Adrenal gland (tissue), 9 donors: ENCODE measurements at regions not wholly inside any gene's neighbourhood (a gene's known extent, or its start where the extent isn't known, plus 50 kb on each side); places are given as distances from the start of the nearest gene placed in this dataset.

ENCODE experiments used
- DNase-seq, 7 donors: peaks; one replicate each; pipeline ENCODE4 v3.0.0-alpha.2; 2019 to 2020
- H3K27ac ChIP-seq, 5 donors: fragments of 200-600 bp; sonication (generic) in 4 of 5; 1 replicate in 3 of 5; 2 replicates in 2 of 5; pipeline versions ENCODE4 v1.5.1 to v1.8.0; 2016 to 2020; ENCODE audit warnings: mild to moderate bottlenecking in 1 of 5
- H3K27me3 ChIP-seq: fragments of 200-600 bp; 2 replicates; pipeline ENCODE4 v1.8.0; 2021
- H3K36me3 ChIP-seq, 2 donors: fragments of 200-600 bp; replicated peaks in 1 of 2; 1 replicate in 1 of 2; 2 replicates in 1 of 2; pipeline versions ENCODE4 v1.5.1 to v1.8.0; 2018 to 2022
- H3K4me1 ChIP-seq, 2 donors: fragments of 200-600 bp; replicated peaks in 1 of 2; 1 replicate in 1 of 2; 2 replicates in 1 of 2; pipeline versions ENCODE4 v1.5.1 to v1.8.0; 2018 to 2021
- H3K4me3 ChIP-seq, 4 donors: fragments of 200-600 bp; sonication (generic) in 3 of 4; one replicate each; pipeline ENCODE4 v1.5.1; 2016 to 2018
- H3K9me3 ChIP-seq, 3 donors: fragments of 200-600 bp; sonication (generic) in 1 of 3; replicated peaks in 1 of 3; 1 replicate in 2 of 3; 2 replicates in 1 of 3; pipeline versions ENCODE4 v1.5.1 to v1.8.0; 2016 to 2021
- POLR2A ChIP-seq, 2 donors: fragments of 450-650 bp; IDR thresholded peaks; one replicate each; pipeline ENCODE4 v1.6.1; 2017; ENCODE audit warnings: antibody characterized with exemption in 2 of 2, mild to moderate bottlenecking in 2 of 2, moderate library complexity in 1 of 2
- WGBS, 4 donors: extraction: QIAGEN DNeasy Blood & Tissue Kit in 2 of 4; methylation state at CpG; one replicate each; pipeline versions ENCODE4 v1.1.5 to v1.1.7; 2013 to 2017; 5-methylcytosine and 5-hydroxymethylcytosine counted together
- intact Hi-C, 2 donors: fragments of 100-400 bp; cut with DNase I; formaldehyde crosslinking; loops; one replicate each; pipeline versions ENCODE4 v1.14.1 to v1.15.0; 2022 to 2023
- TF ChIP-seq, protein P1 (sequence below), 6 experiments: fragments of 450-650 bp in 4 of 6; fragments of 200-600 bp in 2 of 6; sonication (generic) in 1 of 6; IDR thresholded peaks; 1 replicate in 5 of 6; 2 replicates in 1 of 6; pipeline versions ENCODE4 v1.5.1 to v1.8.0; 2016 to 2021; ENCODE audit warnings: antibody characterized with exemption in 6 of 6, mild to moderate bottlenecking in 2 of 6, moderate library complexity in 1 of 6
- donor health status: healthy with polysubstance abuse.
- donor health status: Bipolar disorder and iron deficiency.
- donor health status: DM: yes; HTN: yes; CAD: no.
- donor health status: DM: no; HTN: no; CAD: no.
- donor health status: DM: no; HTN: no; CAD: no.

DNA sequence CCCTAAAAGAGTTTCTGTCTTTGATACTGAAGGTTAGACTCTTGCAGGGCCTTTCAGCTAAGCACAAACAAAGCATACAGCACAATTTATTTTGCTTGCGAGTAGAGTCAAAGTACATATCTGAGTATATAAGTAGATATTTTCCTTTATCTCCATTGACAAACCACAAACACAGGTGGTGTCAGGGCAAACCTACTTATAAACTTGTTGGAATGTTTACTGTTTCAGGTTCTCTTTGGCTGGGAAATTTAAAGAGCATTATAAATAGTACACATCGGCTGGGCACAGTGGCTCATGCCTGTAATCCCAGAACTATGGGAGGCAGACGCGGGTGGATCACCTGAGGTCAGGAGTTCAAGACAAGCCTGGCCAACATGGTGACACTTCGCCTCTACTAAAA is 442.6 kb upstream of the PSMD7 start:
- WGBS, 4 donors, result 91 to 96% (median 92%) methylated on average over 5 of the region's 5 CpGs
- Histone ChIP-seq H3K27me3 (no peaks in the 10 kb centered on the region), H3K4me1 (no peaks in the 10 kb centered on the region), H3K4me3 (no peak overlapping the region), H3K36me3 (no peaks in the 10 kb centered on the region), H3K9me3 (no peaks in the 10 kb centered on the region), H3K27ac (no peak overlapping the region)
- no peak for DNase-seq
- TF ChIP-seq, protein P1, sequence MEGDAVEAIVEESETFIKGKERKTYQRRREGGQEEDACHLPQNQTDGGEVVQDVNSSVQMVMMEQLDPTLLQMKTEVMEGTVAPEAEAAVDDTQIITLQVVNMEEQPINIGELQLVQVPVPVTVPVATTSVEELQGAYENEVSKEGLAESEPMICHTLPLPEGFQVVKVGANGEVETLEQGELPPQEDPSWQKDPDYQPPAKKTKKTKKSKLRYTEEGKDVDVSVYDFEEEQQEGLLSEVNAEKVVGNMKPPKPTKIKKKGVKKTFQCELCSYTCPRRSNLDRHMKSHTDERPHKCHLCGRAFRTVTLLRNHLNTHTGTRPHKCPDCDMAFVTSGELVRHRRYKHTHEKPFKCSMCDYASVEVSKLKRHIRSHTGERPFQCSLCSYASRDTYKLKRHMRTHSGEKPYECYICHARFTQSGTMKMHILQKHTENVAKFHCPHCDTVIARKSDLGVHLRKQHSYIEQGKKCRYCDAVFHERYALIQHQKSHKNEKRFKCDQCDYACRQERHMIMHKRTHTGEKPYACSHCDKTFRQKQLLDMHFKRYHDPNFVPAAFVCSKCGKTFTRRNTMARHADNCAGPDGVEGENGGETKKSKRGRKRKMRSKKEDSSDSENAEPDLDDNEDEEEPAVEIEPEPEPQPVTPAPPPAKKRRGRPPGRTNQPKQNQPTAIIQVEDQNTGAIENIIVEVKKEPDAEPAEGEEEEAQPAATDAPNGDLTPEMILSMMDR (IDR thresholded peaks at IDR 0.05), result no peak
- TF ChIP-seq POLR2A (IDR thresholded peaks at IDR 0.05), result no peak
- intact Hi-C loops, result no loop called here

DNA sequence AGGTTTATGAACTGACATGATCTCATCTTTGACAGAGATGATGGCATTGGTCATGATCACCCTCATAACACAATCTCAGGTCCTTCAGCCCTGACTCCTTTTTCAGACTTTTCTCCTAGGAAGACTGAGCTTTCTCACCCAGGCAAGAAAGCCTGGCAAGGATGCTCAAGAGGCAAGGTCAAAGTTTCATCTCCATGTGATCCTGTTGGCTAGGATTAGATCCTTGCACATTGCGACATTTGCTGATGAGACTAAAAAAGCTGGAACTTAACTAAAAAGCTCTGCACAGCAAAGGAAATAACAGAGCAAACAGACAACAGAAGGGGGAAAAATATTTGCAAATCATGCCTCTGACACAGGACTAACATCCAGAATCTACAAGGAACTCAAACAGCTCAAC is 444.1 kb upstream of the PSMD7 start:
- no peaks in the 10 kb centered on the region for H3K4me1 ChIP-seq
- H3K27ac ChIP-seq, result no peak overlapping the region
- DNase-seq, result peak in 1 of 7 donors; percentile 2
- 51 to 78% (median 69%) methylated on average over 1 of the region's 1 CpG for WGBS, 4 donors
- H3K4me3 ChIP-seq, result no peak overlapping the region
- TF ChIP-seq, protein P1 (IDR thresholded peaks at IDR 0.05), result no peak
- no peak for TF ChIP-seq POLR2A (IDR thresholded peaks at IDR 0.05)
- intact Hi-C loops, result no loop called here
- no peaks in the 10 kb centered on the region for H3K9me3 ChIP-seq
- no peaks in the 10 kb centered on the region for H3K27me3 ChIP-seq
- no peaks in the 10 kb centered on the region for H3K36me3 ChIP-seq

DNA sequence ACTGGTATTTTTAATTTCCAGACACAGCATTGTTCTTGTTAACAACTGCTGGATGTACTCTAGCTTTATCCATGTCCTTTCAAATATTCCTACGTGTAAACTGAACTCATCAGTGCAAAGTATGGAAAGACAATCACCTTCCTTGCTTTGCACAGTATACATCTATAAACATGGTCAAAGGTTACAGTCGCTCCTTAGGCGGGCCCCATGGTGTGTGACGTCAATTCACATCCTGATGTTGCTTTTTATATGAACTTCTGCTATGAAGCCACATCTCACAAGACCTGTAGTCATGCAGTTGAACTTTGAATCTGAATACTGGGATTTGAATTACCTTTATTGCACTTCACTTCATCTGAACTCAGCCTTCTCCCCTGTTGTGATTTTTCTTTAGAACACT is 447.6 kb upstream of the PSMD7 start:
- H3K9me3 ChIP-seq, result no peaks in the 10 kb centered on the region
- H3K27me3 ChIP-seq, result no peaks in the 10 kb centered on the region
- no peaks in the 10 kb centered on the region for H3K4me1 ChIP-seq
- H3K36me3 ChIP-seq, result no peaks in the 10 kb centered on the region
- H3K27ac ChIP-seq, result no peak overlapping the region
- no peak for DNase-seq
- H3K4me3 ChIP-seq, result no peak overlapping the region
- intact Hi-C loops, result no loop called here
- 78 to 89% (median 82%) methylated on average over 4 of the region's 4 CpGs for WGBS, 4 donors
- TF ChIP-seq POLR2A (IDR thresholded peaks at IDR 0.05), result no peak
- TF ChIP-seq, protein P1 (IDR thresholded peaks at IDR 0.05), result no peak

DNA sequence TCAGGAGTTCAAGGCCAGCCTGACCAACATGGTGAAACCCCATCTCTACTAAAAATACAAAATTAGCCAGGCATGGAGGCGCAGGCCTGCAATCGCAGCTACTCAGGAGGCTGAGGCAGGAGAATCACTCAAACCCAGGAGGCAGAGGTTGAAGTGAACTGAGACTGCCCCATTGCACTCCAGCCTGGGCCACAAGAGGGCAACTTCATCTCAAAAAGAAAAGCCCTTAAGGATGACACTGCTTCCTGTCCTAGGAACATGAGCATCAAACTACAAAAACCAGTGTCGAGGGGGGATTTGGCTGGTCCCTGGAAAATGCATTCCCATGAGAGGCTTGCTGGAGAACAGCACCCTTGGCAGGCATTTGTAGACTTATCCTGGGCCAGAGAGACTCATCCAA is 449.5 kb upstream of the PSMD7 start:
- 91 to 95% (median 92%) methylated on average over 3 of the region's 3 CpGs for WGBS, 4 donors
- Histone ChIP-seq H3K9me3 (no peaks in the 10 kb centered on the region), H3K36me3 (no peaks in the 10 kb centered on the region), H3K4me1 (no peaks in the 10 kb centered on the region), H3K27ac (no peak overlapping the region), H3K4me3 (no peak overlapping the region), H3K27me3 (no peaks in the 10 kb centered on the region)
- TF ChIP-seq POLR2A (IDR thresholded peaks at IDR 0.05), result no peak
- TF ChIP-seq, protein P1 (IDR thresholded peaks at IDR 0.05), result no peak
- DNase-seq, result no peak
- intact Hi-C loops, result no loop called here
